ENCODE measurements at regions not wholly inside any gene's neighbourhood (a gene's known extent, or its start where the extent isn't known, plus 50 kb on each side); places are given as distances from the start of the nearest gene placed in this dataset.

DNA sequence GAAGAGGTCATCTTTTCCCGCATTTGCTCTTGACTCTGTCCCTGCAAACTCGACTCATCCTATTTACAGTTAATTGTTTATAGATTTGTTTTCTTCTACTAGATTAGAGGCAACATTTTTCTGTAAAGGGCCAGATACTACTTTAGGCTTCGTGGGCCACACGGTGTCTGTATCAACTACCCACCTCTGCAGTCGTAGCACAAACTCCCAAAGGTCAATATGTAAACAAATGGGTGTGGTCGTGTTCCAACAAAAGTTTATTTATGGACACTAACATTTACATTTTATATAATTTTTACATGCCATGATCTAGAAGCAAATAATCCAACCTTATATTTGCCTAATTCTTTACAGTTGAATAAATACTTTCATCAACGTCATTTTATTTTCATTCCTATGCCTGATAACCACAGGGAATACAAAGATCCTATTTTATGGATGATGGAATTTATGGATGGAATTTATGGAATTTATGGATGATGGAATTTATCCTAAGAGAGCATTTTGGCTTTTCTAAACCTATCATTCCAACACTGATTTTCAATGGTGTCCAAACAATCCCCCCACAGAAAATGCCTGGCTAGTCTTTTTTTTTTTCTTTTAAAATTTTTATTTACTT, 232.8 kb downstream of the MYLK4 start:
- no peak for DNase-seq (ENCODE audit: low spot score)
- in situ Hi-C loops (cut with MboI; ENCODE audit: low pct_unique_long_range_greater_than_20kb, low sequenced_read_pairs, unreplicated experiment), result no loop called here
- TF ChIP-seq, protein P1, sequence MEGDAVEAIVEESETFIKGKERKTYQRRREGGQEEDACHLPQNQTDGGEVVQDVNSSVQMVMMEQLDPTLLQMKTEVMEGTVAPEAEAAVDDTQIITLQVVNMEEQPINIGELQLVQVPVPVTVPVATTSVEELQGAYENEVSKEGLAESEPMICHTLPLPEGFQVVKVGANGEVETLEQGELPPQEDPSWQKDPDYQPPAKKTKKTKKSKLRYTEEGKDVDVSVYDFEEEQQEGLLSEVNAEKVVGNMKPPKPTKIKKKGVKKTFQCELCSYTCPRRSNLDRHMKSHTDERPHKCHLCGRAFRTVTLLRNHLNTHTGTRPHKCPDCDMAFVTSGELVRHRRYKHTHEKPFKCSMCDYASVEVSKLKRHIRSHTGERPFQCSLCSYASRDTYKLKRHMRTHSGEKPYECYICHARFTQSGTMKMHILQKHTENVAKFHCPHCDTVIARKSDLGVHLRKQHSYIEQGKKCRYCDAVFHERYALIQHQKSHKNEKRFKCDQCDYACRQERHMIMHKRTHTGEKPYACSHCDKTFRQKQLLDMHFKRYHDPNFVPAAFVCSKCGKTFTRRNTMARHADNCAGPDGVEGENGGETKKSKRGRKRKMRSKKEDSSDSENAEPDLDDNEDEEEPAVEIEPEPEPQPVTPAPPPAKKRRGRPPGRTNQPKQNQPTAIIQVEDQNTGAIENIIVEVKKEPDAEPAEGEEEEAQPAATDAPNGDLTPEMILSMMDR (IDR thresholded peaks at IDR 0.05; ENCODE audit: extremely low read depth, insufficient read depth, missing control alignments), result no peak

DNA sequence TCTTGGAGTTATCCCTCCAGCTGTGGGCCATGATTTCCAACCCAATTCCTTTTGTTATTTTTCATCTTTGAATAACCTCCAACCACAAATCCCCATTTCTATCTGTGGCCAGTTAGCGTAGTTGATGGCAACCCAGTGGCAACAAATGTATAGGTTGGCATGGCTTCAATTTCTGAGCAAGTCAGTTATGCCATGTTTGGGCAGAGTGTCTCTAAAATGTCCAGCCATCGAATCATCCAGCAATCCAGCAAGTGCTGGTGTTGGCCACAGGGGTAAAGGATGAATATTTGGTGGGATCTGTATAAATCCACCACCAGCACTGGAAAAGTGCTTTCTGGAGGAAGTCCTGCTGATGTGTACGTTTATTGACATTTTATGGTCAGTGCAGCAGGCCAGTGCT, 233.3 kb downstream of the MYLK4 start:
- no peak for DNase-seq (ENCODE audit: low spot score)
- TF ChIP-seq, protein P1 (IDR thresholded peaks at IDR 0.05; ENCODE audit: extremely low read depth, insufficient read depth, missing control alignments), result no peak
- in situ Hi-C loops (cut with MboI; ENCODE audit: low pct_unique_long_range_greater_than_20kb, low sequenced_read_pairs, unreplicated experiment), result no loop called here

DNA sequence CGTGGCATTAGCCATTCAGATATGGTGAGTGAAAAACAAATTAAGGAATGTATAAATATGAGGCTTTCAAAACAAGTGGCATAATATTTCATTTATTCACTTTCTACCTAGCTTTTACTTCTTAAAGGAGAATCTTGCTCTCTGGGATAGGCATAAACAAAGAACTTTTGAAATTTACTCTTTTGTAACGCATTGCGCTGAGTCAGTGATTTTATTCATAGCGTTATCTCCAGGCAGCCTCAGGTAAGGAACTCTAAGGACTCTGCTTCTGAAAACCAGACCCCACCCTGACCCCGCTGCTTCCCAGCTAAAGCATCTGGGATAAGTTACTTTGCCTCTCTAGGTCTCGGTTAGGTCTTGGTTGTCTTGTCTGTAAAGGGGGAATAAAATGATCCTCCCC, 234.7 kb downstream of the MYLK4 start:
- in situ Hi-C loops (cut with MboI; ENCODE audit: low pct_unique_long_range_greater_than_20kb, low sequenced_read_pairs, unreplicated experiment), result no loop called here
- no peak for DNase-seq (ENCODE audit: low spot score)
- TF ChIP-seq, protein P1 (IDR thresholded peaks at IDR 0.05; ENCODE audit: extremely low read depth, insufficient read depth, missing control alignments), result no peak

DNA sequence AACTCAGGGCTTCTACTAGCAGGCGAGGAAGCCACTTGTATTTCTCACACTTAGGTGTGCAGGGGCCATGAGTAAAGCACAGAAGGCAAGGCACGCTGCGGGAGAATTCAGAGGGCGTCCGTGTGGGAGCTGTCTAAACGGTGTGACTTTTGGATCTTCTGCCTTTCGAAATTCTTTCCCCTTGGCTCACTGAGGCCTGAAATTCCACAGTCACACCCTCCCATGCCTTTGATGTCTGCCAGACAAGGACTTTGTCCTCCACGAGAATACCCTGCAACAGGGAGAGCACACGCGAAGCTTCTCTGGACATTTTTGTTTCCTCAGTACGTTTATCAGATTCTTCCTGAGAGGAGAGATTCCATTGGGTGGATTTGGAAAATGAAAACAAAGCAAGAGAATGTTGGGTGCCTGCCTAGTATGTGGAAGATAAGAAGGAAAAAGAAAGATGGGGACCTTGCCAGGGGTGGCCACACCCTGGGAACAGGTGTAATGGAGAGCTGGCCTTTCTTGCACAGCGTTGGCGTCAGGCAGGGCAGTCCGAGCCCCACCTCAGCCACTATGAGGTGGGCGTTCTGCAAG, 235.7 kb downstream of the MYLK4 start:
- in situ Hi-C loops (cut with MboI; ENCODE audit: low pct_unique_long_range_greater_than_20kb, low sequenced_read_pairs, unreplicated experiment), result no loop called here
- DNase-seq (ENCODE audit: low spot score), result no peak
- TF ChIP-seq, protein P1 (IDR thresholded peaks at IDR 0.05; ENCODE audit: extremely low read depth, insufficient read depth, missing control alignments), result no peak

DNA sequence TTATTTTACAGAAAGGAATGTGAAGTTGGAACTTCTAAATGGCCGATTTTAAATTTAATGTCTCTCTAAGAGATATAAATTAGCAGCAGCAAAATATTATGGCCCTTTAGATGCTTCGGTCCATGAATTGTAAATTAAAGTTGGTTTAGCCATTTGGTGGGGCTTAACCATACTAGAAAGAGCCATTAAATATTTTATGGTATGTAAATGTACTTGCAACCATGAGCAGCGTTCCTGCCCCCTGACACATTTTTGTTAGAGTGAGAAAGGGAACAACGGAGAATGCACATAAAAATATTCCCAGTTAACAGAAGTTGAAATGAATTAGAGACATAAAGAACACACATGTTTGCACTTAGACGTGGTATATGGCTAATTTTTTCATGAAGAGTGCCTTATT, 237.9 kb downstream of the MYLK4 start:
- in situ Hi-C loops (cut with MboI; ENCODE audit: low pct_unique_long_range_greater_than_20kb, low sequenced_read_pairs, unreplicated experiment), result no loop called here
- DNase-seq (ENCODE audit: low spot score), result no peak
- TF ChIP-seq, protein P1 (IDR thresholded peaks at IDR 0.05; ENCODE audit: extremely low read depth, insufficient read depth, missing control alignments), result no peak

DNA sequence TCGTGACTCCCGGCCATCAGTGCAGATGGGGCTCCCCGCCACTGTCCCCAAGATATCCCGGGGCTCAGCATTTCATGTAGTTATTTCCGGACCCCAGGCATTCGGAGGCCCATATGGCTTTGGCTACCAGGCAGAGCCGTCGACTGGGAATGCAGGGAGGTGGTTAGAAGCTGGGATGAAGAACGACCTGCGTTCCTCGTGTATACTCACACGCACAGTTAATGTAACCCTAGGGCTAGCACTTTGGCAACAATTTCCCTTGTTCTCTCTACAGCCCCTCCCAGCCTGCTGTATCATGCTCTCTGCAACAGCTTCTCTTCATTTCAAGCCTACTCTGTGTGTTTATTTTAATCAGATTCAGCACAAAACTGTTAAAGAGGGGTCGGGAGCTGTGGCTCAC, 240.4 kb downstream of the MYLK4 start:
- DNase-seq (ENCODE audit: low spot score), result no peak
- in situ Hi-C loops (cut with MboI; ENCODE audit: low pct_unique_long_range_greater_than_20kb, low sequenced_read_pairs, unreplicated experiment), result no loop called here
- TF ChIP-seq, protein P1 (IDR thresholded peaks at IDR 0.05; ENCODE audit: extremely low read depth, insufficient read depth, missing control alignments), result no peak
